GM19328 (cell line): ENCODE measurements at regions not wholly inside any gene's neighbourhood (a gene's known extent, or its start where the extent isn't known, plus 50 kb on each side); places are given as distances from the start of the nearest gene placed in this dataset.

Source experiments
- ATAC-seq: cut with Tn5 transposase; IDR thresholded peaks from one replicate; pipeline ENCODE4 v1.9.1; 2021; ENCODE audit warnings: mild to moderate bottlenecking, moderate library complexity; ENCODE audit not compliant: unreplicated experiment

DNA sequence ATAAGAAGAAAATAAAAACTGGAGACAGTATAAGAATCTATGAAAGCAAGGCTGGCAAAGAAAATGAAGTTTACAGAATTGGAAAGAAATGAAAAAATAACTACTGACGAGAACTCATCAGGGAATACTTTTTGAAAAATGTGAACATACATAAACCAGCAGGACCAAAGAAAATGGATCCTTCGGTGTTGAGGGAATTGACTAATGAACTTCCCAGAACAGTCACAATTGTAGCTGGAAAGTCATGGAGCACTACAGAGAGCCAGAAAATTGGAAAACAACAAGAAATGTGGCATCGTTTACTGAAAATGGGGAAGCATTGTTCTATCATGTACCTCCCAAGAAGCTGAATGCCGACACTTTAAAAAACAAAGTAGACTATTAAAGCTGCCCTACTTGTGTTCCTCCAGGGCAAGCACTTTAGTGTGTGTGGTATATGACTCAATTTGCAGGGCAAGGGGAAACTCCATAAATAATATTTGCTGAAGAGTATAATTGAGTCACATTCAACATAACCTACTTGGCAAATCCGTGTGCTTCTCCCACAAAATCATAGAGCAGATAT lies 1221.6 kb upstream of the NRXN1 start:
- ATAC-seq = no peak

DNA sequence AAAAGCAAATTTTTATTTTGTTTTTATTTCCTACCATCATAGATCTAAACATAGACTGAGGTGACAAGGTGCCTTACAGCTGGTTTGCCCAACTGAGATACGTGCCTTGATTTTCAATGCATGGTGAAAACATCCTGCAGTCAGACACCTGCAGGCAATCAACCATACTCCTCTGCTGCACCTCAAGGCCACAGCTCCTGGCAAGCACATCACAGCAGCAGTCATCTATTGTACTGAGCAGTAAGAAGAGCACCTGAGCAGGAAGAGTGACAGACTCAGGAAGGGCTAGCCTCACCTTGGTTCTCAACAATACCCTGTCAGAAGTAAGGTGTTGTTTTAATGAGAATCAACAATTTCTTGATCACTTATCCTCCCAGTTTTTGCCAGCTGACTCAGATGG lies 1206.8 kb upstream of the NRXN1 start:
- ATAC-seq = no peak

DNA sequence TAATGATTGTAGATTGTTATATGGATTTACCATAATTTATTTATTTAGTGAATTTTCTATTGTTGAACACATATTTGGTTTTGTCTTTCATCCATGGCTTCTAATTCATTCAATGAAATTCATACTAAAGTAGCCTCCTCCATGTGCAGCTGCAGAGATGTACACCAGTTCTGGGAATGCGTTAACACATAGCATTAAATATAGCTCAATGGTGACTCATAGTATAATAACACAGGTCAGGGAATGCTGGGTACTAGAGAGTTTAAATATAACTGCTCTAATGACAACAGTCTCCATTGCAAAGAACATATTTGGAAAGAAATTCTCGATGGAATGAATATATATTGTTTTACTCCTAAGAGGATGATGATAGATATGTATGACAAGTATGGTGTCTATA lies 1190.2 kb upstream of the NRXN1 start:
- no peak for ATAC-seq

DNA sequence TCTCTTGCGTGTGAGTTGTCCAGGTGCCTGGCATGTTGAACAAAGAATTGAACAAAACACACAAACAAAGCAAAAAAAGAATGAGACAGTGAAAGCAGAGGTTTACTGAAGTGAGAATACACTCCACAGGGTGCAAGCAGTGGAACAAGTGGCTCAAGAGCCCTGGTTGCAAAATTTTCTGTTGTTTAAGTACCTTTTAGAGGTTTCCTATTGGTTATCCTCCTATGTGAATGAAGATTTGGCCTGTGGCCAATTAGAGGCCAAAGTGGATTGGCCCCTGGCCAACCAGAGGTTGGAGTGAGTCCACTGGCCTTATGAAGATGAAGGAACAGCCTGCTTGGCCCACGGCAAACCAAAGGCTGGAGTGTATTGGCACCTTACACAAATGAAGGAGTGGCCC lies 1188.5 kb upstream of the NRXN1 start:
- ATAC-seq = no peak

DNA sequence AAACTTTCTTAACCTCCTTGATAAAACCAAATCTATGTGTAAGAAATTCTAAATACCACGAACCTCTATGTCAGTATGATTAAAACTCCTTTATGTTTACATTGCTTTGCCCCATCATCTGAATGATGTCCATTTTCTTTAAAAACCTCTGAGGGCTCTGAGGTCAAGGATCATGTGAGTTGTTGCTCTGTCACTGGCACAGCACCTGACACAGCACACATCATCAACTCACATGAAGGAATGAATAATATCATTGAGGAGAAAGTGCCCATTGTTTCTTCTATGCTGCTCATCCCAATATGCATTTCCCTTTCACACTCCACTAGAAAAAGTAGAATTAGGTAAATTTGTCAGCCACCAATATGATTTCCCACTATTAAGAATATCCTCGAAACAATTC lies 1178.7 kb upstream of the NRXN1 start:
- ATAC-seq = no peak

DNA sequence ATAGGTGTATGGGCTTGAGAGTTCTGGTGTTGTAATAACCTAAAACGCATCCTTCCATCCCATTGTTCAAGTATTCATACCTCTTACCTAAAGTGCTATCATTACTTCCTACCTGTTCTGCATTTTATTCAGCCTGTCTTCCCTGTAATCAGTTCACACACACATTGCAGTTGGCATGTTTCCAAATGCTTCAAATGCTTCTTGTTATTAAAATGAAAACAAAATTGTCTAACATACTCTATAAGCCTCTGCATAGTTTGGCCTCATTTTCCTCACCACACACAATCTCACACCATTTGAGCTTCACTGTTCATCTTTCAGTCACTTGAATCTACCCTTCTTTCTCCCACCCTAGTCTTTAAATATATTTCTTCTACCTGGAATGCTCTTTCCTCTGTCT lies 1178.2 kb upstream of the NRXN1 start:
- no peak for ATAC-seq

DNA sequence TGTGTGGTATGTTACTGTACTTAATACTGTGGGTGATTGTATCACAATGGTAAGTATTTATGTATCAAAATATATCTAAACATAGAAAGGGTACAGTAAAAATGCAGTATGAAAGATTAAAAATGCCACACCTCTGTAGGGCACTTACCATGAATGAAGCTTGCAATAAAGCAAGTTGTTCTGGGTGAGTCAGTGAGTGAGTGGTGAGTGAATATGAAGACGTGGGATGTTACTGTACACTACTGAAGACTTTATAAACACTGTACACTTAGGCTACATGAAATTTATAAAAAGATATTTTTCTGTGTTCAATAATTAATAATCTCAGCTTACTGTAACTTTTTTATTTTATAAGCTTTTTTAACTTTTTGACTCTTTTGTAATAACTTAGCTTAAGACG lies 1162.4 kb upstream of the NRXN1 start:
- ATAC-seq = no peak

DNA sequence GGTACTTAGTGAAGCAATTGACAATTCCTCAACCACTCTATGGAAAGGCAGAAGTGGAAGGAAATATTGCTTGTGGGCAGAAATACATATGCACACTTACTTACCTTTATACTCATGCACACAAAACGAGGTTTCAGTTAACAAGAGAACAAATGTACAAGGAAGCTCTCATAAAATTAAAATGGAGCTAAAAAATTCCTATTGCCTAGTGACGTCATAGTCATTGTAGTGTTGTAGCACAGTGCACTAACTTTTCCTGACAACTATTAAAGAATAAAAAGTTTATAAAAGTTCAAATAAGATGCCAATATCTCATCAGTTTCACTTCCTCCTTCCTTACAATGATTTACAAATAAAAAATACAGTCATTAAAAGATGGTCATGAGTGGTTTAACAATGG lies 1161.9 kb upstream of the NRXN1 start:
- ATAC-seq = no peak

DNA sequence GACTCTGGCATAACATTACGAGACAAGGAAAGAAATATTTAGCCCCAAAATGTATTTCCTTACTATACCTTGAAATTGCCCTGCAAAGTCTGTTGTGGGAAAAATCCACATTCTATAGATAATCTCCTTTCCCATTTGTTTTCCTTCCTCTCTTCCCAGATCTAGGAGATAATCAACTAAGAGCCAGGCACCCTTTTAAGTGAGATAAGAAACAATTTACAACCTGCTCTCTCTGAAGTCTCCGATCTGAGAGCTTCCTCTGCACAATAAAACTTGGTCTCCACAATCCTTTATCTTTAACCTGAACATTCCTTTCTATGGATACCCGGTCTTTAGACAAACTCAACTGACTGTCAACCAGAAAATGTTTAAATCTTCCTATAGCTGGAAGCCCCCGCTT lies 1160.7 kb upstream of the NRXN1 start:
- ATAC-seq = no peak

DNA sequence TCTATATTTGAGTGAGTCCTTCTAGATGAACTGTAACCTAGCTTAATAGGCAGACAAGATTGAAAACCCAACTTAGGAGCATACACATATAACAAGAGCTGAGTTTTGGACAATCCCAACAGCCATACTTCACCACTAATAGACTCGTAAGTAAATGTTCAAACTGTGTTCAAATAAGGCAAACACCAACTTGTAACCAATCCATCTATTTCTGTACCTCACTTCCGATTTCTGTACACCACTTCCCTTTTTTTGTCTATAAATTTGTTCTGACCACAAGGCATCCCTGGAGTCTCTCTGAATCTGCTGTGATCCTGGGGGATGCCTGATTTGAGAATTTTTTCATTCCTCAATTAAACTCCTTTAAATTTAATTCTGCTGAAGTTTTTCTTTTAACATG lies 1149.1 kb upstream of the NRXN1 start:
- no peak for ATAC-seq

DNA sequence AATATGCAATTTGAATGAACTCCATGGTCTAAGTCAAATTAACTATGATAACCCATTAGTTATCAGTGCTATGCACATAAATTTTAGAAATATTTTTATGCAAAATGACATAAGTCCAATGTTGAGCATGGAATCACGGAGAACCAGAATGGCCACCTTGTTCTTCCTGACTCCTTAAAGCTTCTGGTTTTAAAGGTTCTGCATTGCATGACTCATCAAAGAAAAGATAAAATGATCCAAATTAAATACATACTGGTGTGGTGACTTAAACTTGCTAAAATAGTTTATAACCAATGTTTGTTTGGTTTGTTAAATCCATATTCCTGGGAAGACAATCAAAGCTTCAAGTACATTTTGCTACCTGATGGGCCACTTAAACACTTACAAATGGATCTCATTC lies 1146.9 kb upstream of the NRXN1 start:
- ATAC-seq = no peak

DNA sequence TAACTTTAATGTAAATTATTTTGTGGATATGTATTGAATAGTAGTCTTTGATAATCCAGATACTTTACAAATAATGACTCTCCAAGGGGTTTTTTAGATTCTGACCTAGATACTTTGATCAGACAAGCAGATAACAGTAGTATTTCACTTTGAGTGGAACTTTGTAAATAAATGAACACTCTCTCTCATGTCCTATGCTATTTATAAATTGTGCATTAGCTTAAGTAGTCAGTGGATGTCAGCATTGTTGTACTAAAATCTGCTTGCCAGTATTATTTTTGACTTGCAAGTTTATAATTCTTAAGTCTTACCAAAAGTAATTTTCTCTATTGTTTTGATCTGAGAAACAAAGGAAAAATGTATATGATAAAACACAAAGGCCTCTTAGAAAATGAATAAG lies 1113.1 kb upstream of the NRXN1 start:
- no peak for ATAC-seq

DNA sequence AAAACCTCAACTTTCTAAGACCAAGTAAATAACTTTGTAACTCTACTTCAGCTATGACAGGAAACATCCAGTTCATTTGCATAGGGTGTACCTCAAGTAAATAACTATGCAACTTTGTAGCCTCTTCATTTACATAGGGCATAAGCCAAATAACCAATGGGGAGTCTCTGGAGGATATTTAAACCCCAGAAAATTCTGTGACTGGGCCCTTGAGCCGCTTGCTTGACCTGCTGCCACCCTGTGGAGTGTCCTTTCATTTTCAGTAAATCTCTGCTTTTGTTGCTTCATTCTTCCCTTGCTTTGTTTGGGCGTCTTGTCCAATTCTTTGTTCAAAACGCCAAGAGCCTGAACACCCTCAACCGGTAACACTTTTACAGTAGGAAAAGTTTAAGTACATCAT lies 1112.7 kb upstream of the NRXN1 start:
- no peak for ATAC-seq

DNA sequence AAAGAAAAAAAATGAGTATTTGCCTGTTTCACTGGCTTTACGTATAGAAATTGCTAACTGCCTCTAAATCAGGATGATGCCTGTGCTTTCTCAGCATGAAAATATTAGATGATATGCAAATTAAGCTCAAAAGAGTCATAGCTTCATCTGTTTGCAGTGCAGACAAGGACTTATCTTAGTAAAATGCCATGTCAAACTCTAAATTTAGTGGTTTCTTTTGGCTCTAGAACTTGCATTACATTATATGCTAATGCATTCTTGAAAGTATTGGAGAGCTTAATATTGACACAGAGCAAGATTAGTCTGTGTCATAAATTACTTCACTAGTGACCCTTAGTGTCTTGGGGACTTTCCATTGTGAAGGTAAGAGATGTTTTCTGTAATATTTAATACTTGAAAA lies 1109.1 kb upstream of the NRXN1 start:
- ATAC-seq = no peak

DNA sequence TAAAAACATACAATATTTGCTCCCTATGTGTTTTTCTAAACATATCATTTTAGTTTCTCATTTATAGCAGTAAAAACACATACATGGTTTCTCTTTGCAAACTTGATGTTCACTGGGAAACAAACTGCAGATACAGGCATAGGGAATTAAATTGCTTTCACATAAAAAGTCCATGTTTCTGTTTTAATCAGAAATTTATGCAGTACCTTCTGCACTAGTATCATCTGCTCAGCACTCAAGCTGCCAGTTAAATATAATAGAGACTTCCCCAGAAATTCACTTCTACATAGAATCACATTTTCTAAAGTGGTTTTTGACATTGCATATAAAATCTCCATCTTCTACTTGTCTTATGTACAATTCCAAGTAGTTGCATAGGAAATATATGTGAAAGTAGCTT lies 1107.3 kb upstream of the NRXN1 start:
- no peak for ATAC-seq

DNA sequence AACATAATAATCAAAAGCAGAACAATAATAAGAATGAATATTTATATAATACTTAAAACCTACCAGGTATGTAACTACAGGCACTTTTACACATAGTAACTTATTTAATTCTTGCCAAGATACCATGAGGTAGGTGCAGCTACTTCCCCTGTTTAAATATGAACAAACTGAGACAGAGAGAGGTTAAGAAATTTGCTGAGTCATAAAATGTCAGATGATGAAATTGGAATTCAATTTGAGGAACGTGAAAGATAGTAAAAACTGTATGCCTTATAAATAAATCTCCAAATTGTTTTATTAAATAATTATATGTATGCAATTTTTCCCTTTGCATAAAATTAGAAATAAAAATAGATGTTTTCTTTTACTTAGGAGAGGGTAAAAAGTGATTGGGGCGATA lies 1103.3 kb upstream of the NRXN1 start:
- ATAC-seq = no peak

DNA sequence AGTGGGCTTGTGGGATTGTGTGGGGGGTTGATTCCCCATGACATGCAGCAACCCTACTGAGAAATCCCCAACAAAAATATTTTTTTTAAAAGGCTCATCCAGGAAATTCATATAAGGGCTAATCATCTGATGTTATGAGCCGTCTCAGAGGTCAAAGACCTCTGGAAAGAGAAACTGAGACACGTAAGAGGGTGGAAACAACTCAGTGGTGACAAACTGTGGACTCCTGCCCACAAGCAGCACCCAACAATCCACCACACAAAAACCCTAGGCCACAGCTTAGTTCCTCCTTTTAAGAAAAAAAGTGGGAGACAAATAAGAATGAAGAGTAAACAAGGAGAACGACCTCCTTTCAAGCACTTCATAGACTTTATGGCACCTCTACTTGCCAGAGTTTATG lies 1096.1 kb upstream of the NRXN1 start:
- no peak for ATAC-seq

DNA sequence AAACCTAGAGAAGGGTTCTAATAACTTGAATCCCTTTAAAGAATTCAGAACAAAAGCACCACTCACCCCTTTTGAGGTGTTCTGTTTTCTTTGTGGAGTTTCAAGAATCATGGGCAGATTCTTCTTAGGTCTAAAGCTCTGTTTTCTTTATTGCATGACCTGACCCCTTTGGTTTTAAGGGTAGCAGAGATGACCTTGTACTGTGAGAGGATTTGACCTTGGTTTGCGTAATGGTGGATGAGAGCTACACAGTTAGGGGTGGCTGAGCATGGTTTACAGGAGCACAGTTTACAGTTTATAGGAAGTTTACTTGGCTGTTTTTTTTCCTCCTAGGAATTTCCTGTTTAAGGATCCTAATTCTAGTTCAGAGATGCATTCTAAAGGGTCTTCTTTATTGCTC lies 1095.6 kb upstream of the NRXN1 start:
- no peak for ATAC-seq

DNA sequence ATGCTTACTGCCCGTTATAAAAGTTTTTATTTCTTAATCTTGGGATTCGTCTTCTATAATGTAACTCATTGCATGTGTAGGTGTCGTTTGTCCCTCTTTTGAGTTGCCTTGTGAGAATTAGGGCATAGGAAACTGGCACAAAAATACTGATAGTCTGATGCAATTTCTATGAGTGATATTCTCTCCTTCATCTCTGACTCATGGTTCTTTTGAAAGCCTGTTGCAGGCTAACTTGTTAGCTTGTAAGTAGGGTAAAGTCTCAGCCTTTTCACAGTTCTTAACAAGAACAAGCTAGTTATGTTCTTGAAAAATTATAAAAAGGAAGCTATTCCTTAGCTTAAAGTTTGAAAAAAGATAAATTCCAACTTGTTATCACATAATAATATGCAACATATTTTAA lies 1085.4 kb upstream of the NRXN1 start:
- ATAC-seq = no peak

DNA sequence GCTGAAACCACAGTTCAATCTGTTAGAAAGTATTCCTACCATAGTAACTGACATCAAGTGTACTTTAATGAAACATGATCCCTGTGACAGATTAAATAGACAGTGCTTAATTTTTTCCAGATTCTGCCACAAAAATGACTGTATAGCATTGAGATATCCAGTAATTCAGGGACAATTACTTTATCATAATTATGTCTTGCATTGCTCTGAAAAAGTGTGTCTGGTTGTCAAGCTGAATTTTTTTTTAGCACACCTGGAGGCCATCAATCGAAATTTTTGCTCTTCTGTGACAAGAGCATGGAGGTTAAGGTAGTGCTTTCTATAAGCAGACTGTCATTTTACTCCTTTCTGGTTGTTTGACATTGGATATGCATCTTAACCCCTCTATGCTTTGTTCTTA lies 1083.8 kb upstream of the NRXN1 start:
- ATAC-seq = no peak

DNA sequence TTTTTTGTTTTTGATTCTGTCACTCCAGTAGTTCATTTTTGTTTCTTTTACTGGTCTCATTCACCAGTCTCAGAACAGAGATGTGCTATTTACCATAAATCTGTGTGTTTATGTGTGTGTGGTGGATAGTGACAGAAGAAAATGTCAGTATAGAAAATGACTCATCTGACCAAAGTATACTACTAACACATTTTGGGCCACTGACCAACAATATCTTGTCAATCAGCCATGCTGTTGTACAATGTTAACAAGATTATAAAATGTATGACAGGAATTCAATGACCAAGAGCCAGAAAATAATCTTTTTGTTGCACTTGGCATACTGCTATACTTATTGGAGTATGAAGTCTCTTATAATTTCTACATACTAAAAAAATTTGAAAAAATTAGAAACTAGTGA lies 1081.4 kb upstream of the NRXN1 start:
- no peak for ATAC-seq

DNA sequence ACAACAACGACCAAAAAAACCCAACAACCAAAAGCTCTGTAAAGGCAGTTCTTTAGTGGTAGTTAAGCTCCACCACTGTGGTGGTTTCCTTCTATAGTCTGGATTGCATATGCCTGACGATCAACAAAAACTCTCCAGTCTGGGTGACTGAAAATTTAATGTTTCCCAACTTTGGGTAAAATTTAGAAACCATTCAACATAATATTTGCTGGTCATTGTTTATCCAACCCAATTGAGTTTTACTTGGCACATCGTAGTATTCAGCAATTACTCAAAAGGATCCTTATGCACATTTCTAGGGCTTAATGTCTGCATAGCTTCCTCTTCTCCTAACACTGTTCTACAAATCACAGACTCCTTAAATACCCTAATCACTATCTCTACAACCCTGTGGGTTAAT lies 1080.2 kb upstream of the NRXN1 start:
- ATAC-seq = no peak

DNA sequence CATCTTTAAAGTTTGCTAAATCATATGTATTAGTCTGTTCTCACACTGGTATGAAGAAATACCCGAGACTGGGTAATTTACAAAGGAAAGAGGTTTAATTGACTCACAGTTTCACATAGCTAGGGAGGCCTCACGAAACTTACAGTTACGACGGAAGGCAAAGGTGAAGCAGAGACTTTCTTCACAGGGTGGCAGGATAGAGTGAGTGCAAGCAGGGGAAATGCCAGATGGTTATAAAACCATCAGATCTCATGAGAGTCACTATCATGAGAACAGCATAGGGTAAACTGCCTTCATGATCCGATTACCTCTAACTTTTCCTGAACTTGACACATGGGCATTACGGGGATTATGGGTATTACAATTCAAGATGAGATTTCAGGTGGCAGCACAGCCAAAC lies 1075.2 kb upstream of the NRXN1 start:
- ATAC-seq = no peak

DNA sequence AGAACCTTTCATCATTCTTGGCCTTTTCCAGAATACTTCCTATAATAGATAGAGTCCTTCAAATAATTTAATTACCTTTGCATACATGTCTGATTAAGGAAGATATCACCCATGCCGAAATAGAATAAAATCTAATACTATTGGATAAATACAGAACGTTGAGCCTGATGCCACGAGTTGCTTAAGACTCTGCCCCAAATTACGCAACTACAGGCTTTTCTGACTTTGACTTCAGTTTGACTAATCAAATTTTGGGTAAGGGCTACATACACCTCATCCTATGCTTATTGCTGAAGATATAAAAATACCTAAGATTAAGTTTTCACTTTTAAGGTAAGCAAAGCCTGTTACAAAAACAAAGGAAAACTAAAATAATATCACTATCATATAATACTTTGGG lies 1065.1 kb upstream of the NRXN1 start:
- no peak for ATAC-seq
